OCI-M1 (cell line): ENCODE measurements at regions not wholly inside any gene's neighbourhood (a gene's known extent, or its start where the extent isn't known, plus 50 kb on each side); places are given as distances from the start of the nearest gene placed in this dataset.

ENCODE experiments used
- DNase-seq: peaks from one replicate; lab custom pipeline; 2025; lab: John Stamatoyannopoulos, UW

DNA sequence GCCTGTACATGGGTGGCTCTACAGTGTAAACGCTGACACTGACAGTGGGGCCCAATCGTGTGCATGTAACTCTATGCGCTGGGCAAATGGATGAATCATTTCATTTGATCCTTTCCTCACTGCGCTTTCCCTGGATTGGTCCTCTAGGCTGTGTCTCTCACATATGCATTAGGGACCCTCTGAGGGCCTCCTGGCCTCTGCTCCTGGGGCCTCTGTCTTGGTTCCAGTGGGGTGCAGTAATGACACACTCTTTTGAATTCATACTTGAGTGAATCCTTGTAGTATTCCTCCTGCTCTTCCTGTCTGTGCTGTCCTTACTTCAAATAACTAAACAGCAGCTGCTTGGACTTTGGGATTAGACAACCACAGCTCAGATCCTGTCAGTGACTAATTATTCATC is 176.5 kb upstream of the ADO start:
- no peak for DNase-seq

DNA sequence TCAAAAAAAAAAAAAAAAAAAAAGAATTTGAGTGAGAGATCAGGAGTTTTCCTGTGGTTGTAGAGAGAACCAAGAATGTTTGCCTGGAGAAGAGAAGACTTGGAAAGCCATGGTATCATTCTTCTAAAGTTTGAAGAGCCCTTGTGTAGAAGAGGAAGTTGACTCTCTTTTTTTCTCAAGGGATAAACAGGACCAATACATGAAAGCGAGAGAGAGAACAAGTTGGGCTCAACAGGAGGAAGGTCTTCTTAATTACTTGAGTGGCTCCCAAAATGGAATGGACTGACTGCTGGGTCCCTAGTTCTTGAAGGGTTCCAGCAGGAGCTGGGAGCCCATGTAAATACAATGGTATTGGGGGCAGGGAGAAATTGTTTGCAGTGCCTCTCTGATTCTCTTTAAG is 173.3 kb upstream of the ADO start:
- DNase-seq, result no peak

DNA sequence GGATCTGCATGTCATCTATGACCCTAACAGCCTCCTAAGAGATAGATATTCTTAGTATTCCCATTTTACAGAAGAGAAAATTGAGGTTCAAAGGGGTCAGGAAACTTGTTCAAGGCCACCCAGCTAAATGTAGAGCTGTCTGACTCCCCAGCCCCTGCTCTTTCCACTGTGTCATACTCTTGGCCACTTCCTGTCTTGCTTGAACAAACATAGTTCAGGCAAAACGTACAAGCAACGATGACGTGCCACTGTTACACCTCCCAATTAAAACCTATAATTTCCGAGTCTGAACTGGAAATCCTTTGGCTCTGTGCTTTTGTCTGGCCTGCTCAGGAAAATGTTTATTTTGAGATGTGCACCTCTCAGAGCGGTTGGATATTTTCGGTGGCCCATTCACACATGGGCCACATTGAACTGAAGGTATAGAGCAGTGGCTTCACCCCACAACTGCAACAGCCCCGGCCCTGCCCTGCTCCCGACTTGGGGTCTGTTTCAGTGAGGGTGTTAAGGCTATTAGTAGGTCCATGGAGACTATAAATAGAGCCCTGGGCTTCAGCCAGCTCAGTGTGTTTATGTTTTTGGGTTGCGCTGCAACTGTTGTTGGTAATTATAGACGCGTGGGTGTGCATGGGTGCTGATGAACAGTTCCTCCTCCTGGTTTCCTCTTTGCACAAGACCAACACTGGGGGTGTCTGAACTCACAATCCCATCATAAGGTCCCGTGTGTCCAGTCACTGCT is 172.3 kb upstream of the ADO start:
- no peak for DNase-seq

DNA sequence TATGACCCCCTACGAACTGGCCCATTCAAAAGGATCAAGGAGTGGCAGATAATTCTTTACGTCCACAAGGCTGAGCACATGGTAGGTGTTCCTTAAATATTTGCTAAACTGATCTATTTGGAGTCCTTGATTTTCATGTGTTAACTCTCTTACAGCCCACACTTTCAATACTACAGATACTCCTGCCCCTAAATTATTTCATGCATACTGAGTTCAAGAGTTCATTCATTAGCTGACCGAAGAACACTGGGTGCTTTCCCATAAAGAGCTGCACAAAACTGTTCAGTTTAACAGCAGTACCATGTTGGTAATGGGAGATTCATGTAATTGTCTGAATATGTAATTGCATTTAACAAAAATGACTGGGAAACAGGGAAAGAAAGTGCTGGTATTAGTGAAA is 170.5 kb upstream of the ADO start:
- DNase-seq, result no peak

DNA sequence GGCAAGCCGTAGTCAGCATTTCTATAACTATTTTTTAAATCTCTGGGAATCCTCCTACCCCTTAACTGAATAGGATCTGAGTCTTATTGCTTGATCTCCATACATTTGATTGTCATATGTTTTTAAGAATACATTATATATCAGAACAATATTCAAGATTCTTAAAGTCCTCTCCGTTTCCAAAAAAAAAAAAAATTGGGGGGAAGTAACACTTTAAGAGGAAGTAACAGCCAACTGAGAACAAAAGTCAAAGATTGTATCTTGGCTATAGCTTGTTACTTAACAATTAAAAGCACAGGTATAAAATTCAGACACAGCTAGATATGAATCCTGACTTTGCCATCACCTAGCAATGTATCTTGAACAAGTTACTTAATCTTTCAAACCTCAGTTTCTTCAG is 169.9 kb upstream of the ADO start:
- DNase-seq, result no peak

DNA sequence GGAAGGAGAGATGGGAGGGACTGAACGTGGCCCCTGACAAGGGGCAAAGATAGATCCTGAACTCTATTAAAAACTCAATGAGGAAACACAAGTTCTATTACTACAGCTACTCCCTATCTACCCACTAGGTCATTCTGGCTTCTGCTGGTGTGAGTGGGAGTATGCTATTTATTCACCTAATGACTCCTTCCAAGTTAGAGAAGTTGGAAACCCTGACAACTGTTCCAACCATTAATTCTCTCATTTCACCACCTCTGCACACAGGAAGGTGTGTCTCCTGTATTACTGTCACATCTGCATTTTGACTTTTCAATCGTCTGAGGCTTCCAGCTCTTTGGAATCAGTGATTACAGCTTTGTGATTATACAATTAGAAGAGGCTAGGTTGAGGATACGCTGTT is 169.4 kb upstream of the ADO start:
- no peak for DNase-seq

DNA sequence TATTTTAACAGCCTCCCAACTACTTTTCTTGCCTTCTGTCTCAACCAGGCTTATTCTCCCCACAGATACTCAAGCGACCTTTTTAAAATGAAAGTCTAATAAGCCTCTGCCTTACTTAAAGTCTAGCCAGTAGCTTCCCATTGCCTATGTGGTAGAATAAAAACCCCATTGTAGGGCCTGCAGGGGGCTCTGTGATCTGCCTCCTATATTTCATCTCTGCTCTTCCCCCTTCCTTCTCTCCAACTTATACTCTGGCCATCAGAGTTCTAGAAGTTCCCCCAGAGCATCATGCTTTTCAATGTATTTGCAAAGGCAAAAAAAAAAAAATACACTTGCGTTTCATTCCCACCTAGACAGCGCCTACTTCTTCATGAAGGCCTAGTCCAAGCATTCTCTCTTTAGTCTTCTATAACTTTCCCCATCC is 167.7 kb upstream of the ADO start:
- peak; percentile 60 for DNase-seq

DNA sequence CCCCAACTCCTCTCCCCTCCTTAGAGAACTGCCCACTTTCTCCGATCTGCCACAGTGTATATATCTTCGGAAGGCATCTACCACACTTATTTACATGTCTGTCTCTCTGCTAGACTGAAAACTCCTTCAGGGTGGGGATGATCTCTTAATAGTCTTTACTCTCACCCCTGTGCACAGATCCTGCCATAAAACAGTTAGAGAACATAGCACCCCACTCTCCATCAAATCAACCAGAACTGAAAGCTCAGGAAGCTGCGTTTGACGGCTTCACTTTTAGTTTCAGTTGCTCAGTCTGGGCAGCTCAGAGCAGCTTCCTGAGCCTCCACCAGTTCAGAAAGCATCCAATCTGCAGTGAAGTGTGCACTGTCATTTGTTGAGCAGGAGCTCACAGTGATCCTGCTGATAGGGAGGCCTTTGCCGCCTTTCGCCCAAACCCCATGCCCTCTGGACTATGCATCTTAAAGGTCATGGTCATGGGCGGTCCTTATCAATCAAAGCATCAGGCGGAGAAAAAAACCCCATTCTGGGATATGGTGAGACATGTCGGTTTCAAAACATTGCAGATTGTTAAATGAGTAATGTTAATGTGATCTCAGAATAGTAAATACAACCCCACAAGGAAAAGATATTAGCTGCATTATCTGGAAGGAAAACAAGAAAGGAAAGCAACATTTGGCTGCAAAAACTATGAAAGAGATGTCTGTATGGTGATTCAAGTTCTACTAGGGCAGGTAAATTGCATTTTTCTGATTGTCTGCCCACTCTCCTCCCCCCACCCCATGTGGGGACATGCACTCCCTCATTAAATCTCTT is 167.1 kb upstream of the ADO start:
- peak; percentile 76 for DNase-seq

DNA sequence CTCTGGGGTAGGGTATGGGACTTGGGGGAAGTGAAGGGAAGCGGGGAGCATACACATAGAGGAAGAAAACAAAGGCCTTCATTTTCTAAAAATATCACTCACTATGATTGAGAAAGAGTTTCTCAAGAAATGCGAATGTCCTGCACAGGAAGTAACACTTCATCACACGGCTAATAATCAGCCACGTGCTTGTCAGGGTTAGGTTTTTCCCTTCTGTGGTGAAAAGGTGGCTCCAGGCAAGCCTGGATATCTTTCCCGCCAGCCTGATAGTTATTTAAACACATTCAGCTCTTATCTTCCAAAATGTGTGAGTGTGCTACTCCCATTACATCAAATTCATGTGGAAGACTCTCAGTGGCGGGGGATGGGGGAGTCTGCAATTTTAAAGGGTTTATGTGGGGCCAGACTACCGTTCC is 166.4 kb upstream of the ADO start:
- DNase-seq, result peak; percentile 25

DNA sequence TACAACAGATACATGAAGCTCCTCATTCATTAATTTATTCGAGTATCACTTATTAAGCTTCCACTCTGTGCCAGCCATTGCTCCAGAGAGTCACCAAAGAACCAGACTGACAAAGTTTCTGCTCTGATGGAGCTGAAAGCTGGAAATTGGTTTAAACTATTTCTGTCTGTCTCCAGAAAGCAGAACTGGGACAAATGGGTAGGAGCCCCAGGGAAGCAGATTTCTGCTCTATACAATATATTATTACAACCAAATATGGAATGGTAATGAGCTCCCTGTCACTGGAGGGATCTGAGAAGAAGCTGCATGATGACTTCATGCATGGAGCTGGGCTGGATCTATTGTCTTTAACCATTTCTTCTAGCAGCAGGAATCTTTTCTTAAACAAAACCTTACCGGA is 165.4 kb upstream of the ADO start:
- DNase-seq, result no peak

DNA sequence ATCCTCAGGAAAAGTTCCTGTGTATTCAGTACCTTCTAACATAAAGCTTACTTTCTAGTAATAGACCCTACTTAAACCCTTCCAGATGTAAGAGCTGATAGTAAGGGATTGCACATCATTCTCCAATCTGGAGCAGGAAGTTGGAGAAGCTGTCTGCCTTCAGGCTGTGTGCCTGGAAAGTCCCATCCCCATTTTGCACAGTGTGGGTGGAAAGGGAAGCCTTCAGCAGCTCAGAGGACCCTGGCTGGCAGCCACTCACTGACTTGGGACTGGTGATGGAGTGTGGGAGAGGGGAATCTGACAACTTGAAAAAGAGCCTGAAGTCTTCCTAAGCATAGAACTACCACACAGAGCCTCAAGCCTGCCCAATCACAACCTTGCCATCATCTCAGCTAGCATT is 164.1 kb upstream of the ADO start:
- DNase-seq, result peak; percentile 19

DNA sequence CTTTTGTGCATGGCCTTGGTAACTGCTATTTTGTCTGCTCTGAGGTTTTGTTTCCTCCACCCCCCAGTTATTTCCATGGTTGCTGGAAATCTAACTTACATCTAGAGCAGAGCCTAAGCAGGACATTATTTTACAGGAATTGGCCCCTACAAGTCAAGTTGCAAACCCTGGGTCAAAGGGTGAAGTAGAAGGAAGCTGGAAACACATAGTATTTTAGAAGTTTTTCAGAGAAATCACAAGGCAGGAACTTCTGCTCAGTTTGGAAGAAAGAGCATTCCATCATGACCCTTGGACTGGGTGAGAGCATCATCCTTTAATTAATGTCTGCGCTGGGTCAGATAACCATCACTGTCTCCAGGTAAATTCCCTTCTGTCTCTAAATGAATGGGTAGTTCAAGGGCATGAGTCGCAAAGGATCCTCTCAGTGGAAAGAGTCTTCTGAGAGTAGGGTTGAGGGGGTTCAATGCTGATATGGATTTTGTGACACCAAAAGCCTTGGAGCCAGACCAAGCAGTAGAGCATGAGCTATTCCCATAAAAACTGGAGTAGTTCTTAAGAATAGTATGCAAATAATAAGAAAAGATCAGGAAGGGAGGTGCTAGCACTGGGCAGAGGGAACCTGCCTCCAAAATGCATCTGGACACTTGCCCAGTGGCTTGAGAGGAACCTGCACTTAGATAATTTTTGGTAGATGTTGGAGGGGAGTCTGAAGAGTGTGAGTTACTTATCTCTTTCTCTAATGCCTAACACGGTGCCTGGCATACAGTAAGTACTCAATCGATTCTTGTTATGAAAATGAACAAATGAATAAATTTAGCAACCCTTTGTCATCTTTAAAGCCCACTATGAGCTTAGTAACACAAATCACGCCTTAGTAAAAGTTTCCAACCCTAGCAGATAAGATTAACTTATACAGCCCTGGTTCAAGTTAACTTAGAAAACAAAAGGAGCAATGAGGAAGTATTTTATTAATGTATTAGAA is 160.6 kb upstream of the ADO start:
- no peak for DNase-seq

DNA sequence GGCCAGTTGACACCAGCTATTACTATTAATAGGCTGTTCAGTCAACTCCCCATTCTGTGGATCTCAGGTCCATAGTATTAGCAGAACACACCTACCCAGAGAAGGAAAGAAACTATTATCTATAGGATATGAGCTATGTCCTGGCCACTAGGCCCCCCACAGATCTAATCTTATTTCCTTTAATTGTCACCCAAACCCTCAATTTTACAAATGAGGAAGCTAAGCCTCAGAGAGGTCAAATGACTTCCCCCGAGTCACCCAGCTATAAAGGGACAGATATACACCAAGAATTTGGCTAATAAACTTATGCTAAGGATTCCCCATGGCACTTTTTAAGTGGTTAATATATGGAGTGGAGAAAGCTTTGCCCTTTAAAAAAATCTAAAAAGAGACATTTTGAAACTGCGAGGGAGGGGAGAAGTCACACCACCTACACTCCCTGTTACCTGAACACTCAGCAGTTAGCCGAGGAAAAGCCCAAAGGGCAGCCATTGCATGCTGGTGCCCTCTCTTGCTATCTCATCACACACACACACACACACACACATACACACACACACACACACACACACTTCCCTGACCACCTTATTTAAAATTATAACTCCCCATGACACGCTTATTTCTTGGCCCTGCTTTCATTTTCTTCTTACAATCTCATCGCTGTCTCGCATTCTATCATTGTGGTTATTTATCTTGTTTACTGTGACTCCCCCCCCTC is 157.0 kb upstream of the ADO start:
- DNase-seq, result no peak

DNA sequence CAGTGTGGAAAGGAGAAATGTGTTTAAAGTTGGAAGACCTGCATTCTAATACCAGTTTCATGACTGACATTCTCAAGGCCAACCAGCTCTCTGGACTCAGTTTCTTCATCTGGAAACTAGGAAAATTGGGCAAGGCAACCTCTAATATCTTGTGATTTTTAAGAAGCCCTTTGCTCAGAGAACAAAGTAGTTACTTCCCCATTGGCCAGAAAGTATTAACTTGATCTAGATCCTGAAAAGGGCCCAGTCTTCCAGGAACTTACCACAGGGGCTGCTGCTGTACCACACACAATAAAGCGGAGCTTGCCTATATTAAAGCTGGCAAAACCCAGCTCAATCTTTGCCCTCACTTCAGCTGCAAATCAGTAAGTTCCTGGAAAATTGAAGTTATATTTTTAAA is 155.6 kb upstream of the ADO start:
- peak; percentile 40 for DNase-seq

DNA sequence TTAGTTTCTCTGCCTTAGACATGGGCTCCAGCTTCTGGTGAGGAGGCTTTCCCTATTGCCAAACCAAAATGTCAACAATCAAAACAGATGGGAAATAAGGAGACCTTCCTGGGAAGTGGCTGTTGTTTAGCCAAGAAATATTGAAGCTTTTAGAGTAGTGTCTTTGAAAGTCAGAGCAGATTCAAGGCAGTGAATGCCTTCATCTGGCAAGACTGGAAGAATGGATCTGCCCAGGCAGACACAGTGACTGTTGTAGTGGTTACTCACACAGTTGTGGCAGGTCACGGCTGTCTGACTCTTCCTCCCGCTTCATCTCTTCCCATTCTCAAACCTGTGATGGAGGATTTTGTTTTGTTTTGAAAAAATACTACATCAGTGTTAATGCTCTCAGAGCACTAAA is 154.1 kb upstream of the ADO start:
- no peak for DNase-seq

DNA sequence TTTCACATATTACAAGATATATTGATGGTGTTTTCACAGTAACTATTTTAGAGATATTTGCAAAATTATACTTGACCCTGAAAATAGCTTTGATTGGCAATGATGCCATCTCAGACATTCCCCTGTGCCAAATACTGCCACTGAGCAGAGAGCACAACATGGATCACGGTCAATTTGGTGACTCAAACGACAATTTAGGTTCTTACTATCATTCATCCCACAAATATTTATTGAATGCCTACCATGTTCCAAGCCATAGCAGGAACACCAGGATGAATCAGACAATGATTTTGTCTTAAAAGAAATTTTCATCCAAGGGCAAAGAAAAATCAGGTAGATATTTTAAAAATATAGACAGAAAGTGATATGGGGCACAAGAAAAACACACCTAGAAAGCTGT is 153.2 kb upstream of the ADO start:
- DNase-seq, result no peak

DNA sequence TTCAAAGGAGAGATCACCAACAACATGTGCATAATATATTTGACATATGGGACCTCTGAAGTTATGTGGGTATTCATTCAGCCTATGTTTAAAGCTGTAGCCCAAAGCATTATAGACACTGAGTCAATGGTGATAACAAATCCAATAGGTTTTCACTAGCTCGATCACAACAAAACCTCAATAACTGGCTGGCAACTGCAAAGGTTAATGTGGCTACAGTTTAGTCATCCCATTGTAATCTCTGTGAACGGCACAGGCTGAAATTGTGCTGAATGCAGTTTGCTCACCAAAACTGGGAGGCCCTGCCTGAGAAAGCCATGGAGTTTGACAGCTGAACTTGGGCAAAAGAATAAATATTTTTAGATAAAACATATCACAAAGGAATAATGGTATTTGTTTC is 152.4 kb upstream of the ADO start:
- DNase-seq, result no peak

DNA sequence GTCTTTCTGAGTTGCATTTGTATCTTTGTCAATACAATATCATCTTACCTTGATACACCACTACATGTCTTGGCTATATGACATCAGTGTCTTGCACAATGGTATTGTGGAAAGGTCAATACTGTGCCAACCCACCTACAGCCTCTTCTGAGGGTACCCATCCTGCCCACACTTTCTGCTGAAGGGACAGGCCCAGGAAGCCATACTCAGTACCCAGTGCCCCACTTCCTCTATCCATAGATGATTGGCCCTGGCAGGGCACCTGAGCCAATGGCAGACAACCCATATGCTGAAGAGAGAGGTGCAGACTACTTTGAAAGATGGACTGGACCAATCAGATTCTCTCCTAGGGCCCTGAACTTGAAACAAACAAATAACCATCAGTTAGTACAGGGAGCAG is 152.0 kb upstream of the ADO start:
- DNase-seq, result no peak

DNA sequence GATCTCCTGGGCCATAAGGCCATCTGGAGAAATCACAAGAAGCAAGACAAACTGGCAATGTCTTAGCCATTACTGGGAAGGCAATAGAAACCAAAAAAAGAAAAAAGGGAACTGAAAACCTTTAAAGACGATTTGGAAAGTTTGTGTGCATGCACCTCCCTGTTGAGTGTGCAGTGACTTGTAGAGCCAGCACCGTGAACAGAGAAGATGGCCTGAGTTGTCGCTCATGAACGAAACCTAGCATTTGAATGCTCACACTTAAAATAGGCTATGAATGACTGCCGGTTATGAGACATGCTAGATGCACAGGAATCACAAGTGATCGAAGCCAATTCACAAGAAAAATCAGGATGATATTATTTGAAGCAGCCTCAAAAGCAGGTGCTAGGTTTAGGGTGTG is 151.3 kb upstream of the ADO start:
- no peak for DNase-seq

DNA sequence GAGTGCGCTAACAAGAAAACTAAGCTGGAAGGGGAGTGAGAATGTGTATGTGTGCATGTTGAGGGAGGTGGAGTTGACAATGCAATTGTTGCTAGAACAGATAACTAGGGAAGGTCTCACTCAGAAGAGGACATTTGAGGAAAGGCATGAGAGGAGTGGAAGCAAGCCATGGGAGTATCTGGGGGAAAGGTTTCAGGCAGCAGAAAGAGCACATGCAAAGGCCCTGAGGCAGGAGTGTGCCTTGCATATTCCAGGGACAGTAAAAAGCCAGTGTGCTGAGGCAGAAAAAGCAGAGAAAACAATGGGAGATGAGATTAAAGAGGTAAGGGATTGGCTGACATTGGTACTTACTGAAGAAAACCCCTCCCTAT is 149.6 kb upstream of the ADO start:
- no peak for DNase-seq

DNA sequence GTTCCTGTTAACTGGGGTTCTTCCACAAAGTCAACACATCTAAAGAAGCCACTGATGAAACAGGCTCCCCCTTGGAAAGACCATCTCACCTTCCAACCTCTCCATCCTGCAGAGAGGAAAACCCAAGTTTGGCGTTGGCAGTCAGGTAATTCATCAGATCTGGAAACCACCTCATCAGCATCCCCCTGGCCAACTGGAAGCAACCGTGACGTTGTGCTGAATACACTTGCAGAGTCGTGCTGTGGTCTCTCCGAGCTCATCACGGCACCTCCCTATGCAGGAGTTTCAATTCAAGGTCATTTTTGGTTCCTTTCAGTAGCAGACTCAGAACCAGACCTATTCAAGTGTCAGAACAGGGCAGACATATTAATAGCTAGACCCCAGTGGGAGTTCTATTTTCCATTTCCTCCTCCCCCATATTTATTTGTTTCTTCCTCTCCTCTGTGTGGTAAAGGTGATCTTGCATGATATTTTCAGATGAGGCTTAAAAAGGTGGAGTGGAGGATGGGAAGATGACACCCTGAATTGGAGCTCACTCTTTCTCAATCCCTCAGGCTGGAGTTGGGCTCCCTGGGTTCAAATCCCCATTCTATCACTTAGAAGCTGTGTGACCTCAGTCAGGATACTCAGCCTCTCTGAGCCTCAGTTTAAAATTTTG is 149.1 kb upstream of the ADO start:
- DNase-seq, result no peak
